SU-DHL-6 (cell line): ENCODE measurements at regions not wholly inside any gene's neighbourhood (a gene's known extent, or its start where the extent isn't known, plus 50 kb on each side); places are given as distances from the start of the nearest gene placed in this dataset.

ENCODE experiments used
- H2AFZ ChIP-seq: fragments of 200-600 bp; sonication (generic); 2 replicates; pipeline ENCODE4 v1.6.1; 2014; ENCODE audit warnings: low read depth, mild to moderate bottlenecking, moderate library complexity, mixed read lengths, antibody characterized with exemption, low read length; ENCODE audit not compliant: severe bottlenecking
- H3F3A ChIP-seq: fragments of 200-600 bp; shearing (Covaris generic); 2 replicates; pipeline ENCODE4 v1.6.0; 2016; ENCODE audit warnings: antibody characterized with exemption, mild to moderate bottlenecking; ENCODE audit not compliant: insufficient read depth
- H3K27ac ChIP-seq: fragments of 200-600 bp; sonication (generic); 2 replicates; pipeline ENCODE4 v1.5.1; 2016; ENCODE audit warnings: low read depth, mild to moderate bottlenecking, low read length, moderate library complexity, mixed read lengths
- H3K27me3 ChIP-seq: fragments of 200-600 bp; sonication (generic), shearing (Covaris generic); 2 replicates; pipeline ENCODE4 v1.6.0; 2014; ENCODE audit warnings: mild to moderate bottlenecking, low read length
- H3K36me3 ChIP-seq: fragments of 200-600 bp; sonication (generic); 2 replicates; pipeline ENCODE4 v1.6.1; 2014; ENCODE audit warnings: mild to moderate bottlenecking, low read length, mixed read lengths
- H3K4me2 ChIP-seq: fragments of 300-600, 200-600 bp; shearing (Covaris generic), sonication (generic); 2 replicates; pipeline ENCODE4 v1.6.0; 2014; ENCODE audit warnings: low read length, low read depth, mild to moderate bottlenecking; ENCODE audit not compliant: poor library complexity, severe bottlenecking
- H3K4me3 ChIP-seq: fragments of 200-600 bp; sonication (generic); 2 replicates; pipeline ENCODE4 v1.5.1; 2014; ENCODE audit warnings: antibody characterized with exemption, low read length, mild to moderate bottlenecking, mixed read lengths; ENCODE audit not compliant: insufficient read depth, poor library complexity, severe bottlenecking
- H3K79me2 ChIP-seq: fragments of 200-600 bp; sonication (generic); 2 replicates; pipeline ENCODE4 v1.6.1; 2014; ENCODE audit warnings: mild to moderate bottlenecking, low read length, moderate library complexity; ENCODE audit not compliant: insufficient read depth
- H3K9ac ChIP-seq: fragments of 200-600 bp; sonication (generic); 2 replicates; pipeline ENCODE4 v1.7.0; 2014; ENCODE audit warnings: mild to moderate bottlenecking, low read length
- H3K9me2 ChIP-seq: fragments of 200-600 bp; sonication (generic); replicated peaks from 2 replicates; pipeline ENCODE4 v1.6.1; 2014; ENCODE audit warnings: low read length; ENCODE audit not compliant: insufficient read depth
- H3K9me3 ChIP-seq: fragments of 200-600 bp; sonication (generic); 2 replicates; pipeline ENCODE4 v1.6.1; 2014; ENCODE audit warnings: low read length, mixed read lengths; ENCODE audit not compliant: insufficient read depth
- H4K20me1 ChIP-seq: fragments of 200-600 bp; sonication (generic); 2 replicates; pipeline ENCODE4 v1.6.1; 2014; ENCODE audit warnings: low read depth, mild to moderate bottlenecking, antibody characterized with exemption, low read length, moderate library complexity, mixed read lengths
- CTCF ChIP-seq: fragments of 200-600 bp; sonication (generic); IDR thresholded peaks from one replicate; pipeline ENCODE4 v1.5.1; 2017; ENCODE audit warnings: antibody characterized with exemption, mild to moderate bottlenecking, low read length, moderate library complexity; ENCODE audit not compliant: insufficient read depth, poor library complexity, severe bottlenecking
- EZH2phosphoT487 ChIP-seq: fragments of 200-600 bp; sonication (generic), shearing (Covaris generic); conservative IDR thresholded peaks from 2 replicates; pipeline ENCODE4 v1.6.1; 2018; ENCODE audit warnings: mild to moderate bottlenecking, antibody characterized with exemption, low read length, moderate library complexity, mixed read lengths

GRCh38 chr3:35970793-35971192 is 331.5 kb downstream of the ARPP21 start:
- no peak overlapping the region for H3K4me2 ChIP-seq
- H3K4me3 ChIP-seq = no peak overlapping the region
- no peaks in the 10 kb centered on the region for H3K27me3 ChIP-seq

GRCh38 chr3:35971686-35972085 is 332.4 kb downstream of the ARPP21 start:
- Histone ChIP-seq H3K4me2 (no peak overlapping the region), H3K9me3 (no peaks in the 10 kb centered on the region), H3F3A (no peaks in the 10 kb centered on the region), H3K9me2 (no peaks in the 10 kb centered on the region), H2AFZ (no peak overlapping the region), H3K4me3 (no peak overlapping the region), H3K9ac (no peak overlapping the region), H3K27ac (no peak overlapping the region), H3K27me3 (no peaks in the 10 kb centered on the region), H3K36me3 (no peaks in the 10 kb centered on the region), H3K79me2 (no peaks in the 10 kb centered on the region), H4K20me1 (no peaks in the 10 kb centered on the region)
- TF ChIP-seq EZH2phosphoT487 = no peak
- no peak for TF ChIP-seq CTCF

More at GRCh38 chr3:35970793-35971192, 331.5 kb downstream of the ARPP21 start:
- H2AFZ ChIP-seq = no peak overlapping the region
- no peak overlapping the region for H3K9ac ChIP-seq
- no peaks in the 10 kb centered on the region for H3F3A ChIP-seq
- H4K20me1 ChIP-seq = no peaks in the 10 kb centered on the region
- H3K36me3 ChIP-seq = no peaks in the 10 kb centered on the region
- no peaks in the 10 kb centered on the region for H3K79me2 ChIP-seq
- H3K9me2 ChIP-seq = no peaks in the 10 kb centered on the region
- no peaks in the 10 kb centered on the region for H3K9me3 ChIP-seq
- no peak for TF ChIP-seq EZH2phosphoT487
- TF ChIP-seq CTCF = no peak
- H3K27ac ChIP-seq = no peak overlapping the region

- Histone ChIP-seq H3K27ac (no peak overlapping the region), H3K9me2 (no peaks in the 10 kb centered on the region), H2AFZ (no peak overlapping the region), H3K9ac (no peak overlapping the region), H3K4me3 (no peak overlapping the region), H3K9me3 (no peaks in the 10 kb centered on the region), H3F3A (no peaks in the 10 kb centered on the region), H3K27me3 (no peaks in the 10 kb centered on the region), H3K79me2 (no peaks in the 10 kb centered on the region), H3K36me3 (no peaks in the 10 kb centered on the region), H4K20me1 (no peaks in the 10 kb centered on the region), H3K4me2 (no peak overlapping the region)
- TF ChIP-seq EZH2phosphoT487 (no peak), CTCF (no peak)
Measured at GRCh38 chr3:35974872-35975271, 335.5 kb downstream of the ARPP21 start.

GRCh38 chr3:35986161-35986560 is 346.8 kb downstream of the ARPP21 start:
- Histone ChIP-seq H3K27ac (no peak overlapping the region), H3K4me2 (no peak overlapping the region), H3K4me3 (no peak overlapping the region), H2AFZ (no peak overlapping the region), H3K27me3 (no peaks in the 10 kb centered on the region), H3K9me2 (no peaks in the 10 kb centered on the region), H4K20me1 (no peaks in the 10 kb centered on the region), H3F3A (no peaks in the 10 kb centered on the region), H3K9me3 (no peaks in the 10 kb centered on the region), H3K36me3 (no peaks in the 10 kb centered on the region), H3K79me2 (no peaks in the 10 kb centered on the region), H3K9ac (no peak overlapping the region)
- TF ChIP-seq CTCF (no peak), EZH2phosphoT487 (no peak)
